HTR-8/SVneo (cell line): ENCODE measurements at regions not wholly inside any gene's neighbourhood (a gene's known extent, or its start where the extent isn't known, plus 50 kb on each side); places are given as distances from the start of the nearest gene placed in this dataset.
"Not testable (repeated sequence)": the region's sequence is repeated elsewhere in the genome, so short reads cannot be mapped to it uniquely, and the experiment has no call there.

Experiments
- DNase-seq: peaks from one replicate; pipeline ENCODE4 v3.0.0; 2011; ENCODE audit warnings: low spot score, mixed read lengths; ENCODE audit not compliant: insufficient read length
- FAIRE-seq: peaks from 2 replicates; lab custom pipeline; 2011; peaks lifted over from hg19 to GRCh38; lab: Jason Lieb, UNC

- DNase-seq = no peak
- no peak for FAIRE-seq
Measured at GRCh38 chr16:64102654-64103053, 1019.2 kb downstream of the CDH11 start.

- FAIRE-seq = no peak
- DNase-seq = no peak
Measured at GRCh38 chr16:64098451-64098850, 1023.4 kb downstream of the CDH11 start.

GRCh38 chr16:64096689-64097088 lies 1025.2 kb downstream of the CDH11 start:
- no peak for DNase-seq
- FAIRE-seq = no peak

GRCh38 chr16:64094992-64095634 lies 1026.8 kb downstream of the CDH11 start:
- no peak for DNase-seq

GRCh38 chr16:64094181-64094965 lies 1027.5 kb downstream of the CDH11 start:
- no peak for DNase-seq
- FAIRE-seq = no peak

More at GRCh38 chr16:64094992-64095634, 1026.8 kb downstream of the CDH11 start:
- no peak for FAIRE-seq

- FAIRE-seq = no peak
- DNase-seq = no peak
Measured at GRCh38 chr16:64092271-64092670, 1029.6 kb downstream of the CDH11 start.

GRCh38 chr16:64090327-64090726 lies 1031.5 kb downstream of the CDH11 start:
- no peak for FAIRE-seq
- no peak for DNase-seq

GRCh38 chr16:64089697-64090096 lies 1032.2 kb downstream of the CDH11 start:
- FAIRE-seq = no peak

GRCh38 chr16:64088838-64089237 lies 1033.0 kb downstream of the CDH11 start:
- DNase-seq (no peak), FAIRE-seq (no peak)

More at GRCh38 chr16:64089697-64090096, 1032.2 kb downstream of the CDH11 start:
- no peak for DNase-seq

GRCh38 chr16:64085296-64085695 lies 1036.6 kb downstream of the CDH11 start:
- FAIRE-seq (no peak), DNase-seq (no peak)

GRCh38 chr16:64084706-64085105 lies 1037.2 kb downstream of the CDH11 start:
- DNase-seq (no peak), FAIRE-seq (no peak)

- DNase-seq (no peak), FAIRE-seq (no peak)
Measured at GRCh38 chr16:64083428-64084129, 1038.3 kb downstream of the CDH11 start.

- FAIRE-seq (no peak), DNase-seq (no peak)
Measured at GRCh38 chr16:64077242-64077641, 1044.6 kb downstream of the CDH11 start.

GRCh38 chr16:64074706-64075105 lies 1047.2 kb downstream of the CDH11 start:
- FAIRE-seq (no peak), DNase-seq (no peak)

- not testable (repeated sequence) for DNase-seq, FAIRE-seq
Measured at GRCh38 chr16:64072131-64072730, 1049.6 kb downstream of the CDH11 start.

GRCh38 chr16:64065523-64065922 lies 1056.3 kb downstream of the CDH11 start:
- DNase-seq (no peak), FAIRE-seq (no peak)

GRCh38 chr16:64061621-64062020 lies 1060.2 kb downstream of the CDH11 start:
- DNase-seq (no peak), FAIRE-seq (no peak)

GRCh38 chr16:64060631-64061030 lies 1061.2 kb downstream of the CDH11 start:
- FAIRE-seq (no peak), DNase-seq (no peak)

- no peak for DNase-seq
- no peak for FAIRE-seq
Measured at GRCh38 chr16:64058685-64059084, 1063.2 kb downstream of the CDH11 start.

GRCh38 chr16:64051824-64052223 lies 1070.0 kb downstream of the CDH11 start:
- FAIRE-seq = no peak
- no peak for DNase-seq

- no peak for FAIRE-seq
- DNase-seq = no peak
Measured at GRCh38 chr16:64047878-64048277, 1074.0 kb downstream of the CDH11 start.
